Stimulated activated CD8-positive, alpha-beta memory T cell treated with anti-CD3 and anti-CD28 coated beads, Interleukin-2, amount 100 ng/mL, for 48 hours (primary cell): ENCODE measurements at regions not wholly inside any gene's neighbourhood (a gene's known extent, or its start where the extent isn't known, plus 50 kb on each side); places are given as distances from the start of the nearest gene placed in this dataset.
"Not testable (repeated sequence)": the region's sequence is repeated elsewhere in the genome, so short reads cannot be mapped to it uniquely, and the experiment has no call there.

Experiments used
- DNase-seq, 2 donors: peaks; one replicate each; pipeline ENCODE4 v3.0.0-alpha.2; 2020; ENCODE audit warnings: low read depth in 2 of 2

GRCh38 chr2:58398406-58398805 lies 157.3 kb upstream of the FANCL start:
- DNase-seq = no peak

GRCh38 chr2:58387701-58388100 lies 146.6 kb upstream of the FANCL start:
- no peak for DNase-seq

DNA sequence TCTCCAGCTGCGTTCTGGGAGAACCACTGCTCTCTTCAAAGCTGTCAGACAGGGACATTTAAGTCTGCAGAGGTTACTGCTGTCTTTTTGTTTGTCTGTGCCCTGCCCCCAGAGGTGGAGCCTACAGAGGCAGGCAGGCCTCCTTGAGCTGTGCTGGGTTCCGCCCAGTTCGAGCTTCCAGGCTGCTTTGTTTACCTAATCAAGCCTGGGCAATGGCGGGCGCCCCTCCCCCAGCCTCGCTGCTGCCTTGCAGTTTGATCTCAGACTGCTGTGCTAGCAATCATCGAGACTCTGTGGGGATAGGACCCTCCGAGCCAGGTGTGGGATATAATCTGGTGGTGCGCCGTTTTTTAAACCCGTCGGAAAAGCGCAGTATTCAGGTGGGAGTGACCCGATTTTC lies 145.8 kb upstream of the FANCL start:
- DNase-seq = not testable (repeated sequence)

GRCh38 chr2:58378152-58378551 lies 137.0 kb upstream of the FANCL start:
- DNase-seq = no peak

- no peak for DNase-seq
Observed at GRCh38 chr2:58377181-58377580, 136.1 kb upstream of the FANCL start.

DNA sequence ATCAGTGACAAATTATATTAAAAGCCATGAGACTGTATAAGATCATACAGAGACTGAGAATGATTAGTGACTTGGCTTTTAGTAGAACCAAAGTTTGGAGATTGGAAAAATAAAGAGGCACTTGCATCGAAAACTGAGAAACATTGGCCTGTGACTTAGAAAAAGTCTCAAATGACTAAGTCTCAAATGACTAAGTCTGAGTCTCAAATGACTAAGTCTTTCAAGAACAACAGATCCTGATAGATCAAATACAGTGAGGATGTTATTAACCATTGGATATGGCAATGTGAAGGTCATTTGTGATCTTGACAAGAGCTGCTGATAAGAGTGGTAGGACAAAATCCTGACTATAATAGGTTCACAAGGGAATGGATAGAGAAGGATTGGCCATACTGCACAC lies 135.5 kb upstream of the FANCL start:
- DNase-seq = no peak

DNA sequence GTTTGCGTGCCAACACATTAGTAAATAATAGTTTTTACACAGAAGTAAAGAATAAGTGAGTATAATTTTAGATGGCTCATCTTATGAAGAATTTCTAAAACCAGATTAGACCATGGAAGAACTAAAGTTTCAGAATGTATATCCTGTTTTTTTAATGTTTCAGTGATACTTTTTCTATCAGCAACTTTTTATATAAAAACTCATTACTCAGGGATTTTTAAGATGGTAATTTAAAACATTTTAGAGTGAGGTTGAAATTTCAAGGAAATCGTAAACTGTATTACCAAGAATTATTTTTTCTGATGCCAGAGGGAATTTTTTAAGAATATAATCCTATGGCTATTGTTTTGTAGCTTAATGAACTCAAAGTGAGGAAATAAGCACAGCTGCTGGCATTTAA lies 128.5 kb upstream of the FANCL start:
- DNase-seq = no peak

- DNase-seq = no peak
Observed at GRCh38 chr2:58364098-58364497, 123.0 kb upstream of the FANCL start.

DNA sequence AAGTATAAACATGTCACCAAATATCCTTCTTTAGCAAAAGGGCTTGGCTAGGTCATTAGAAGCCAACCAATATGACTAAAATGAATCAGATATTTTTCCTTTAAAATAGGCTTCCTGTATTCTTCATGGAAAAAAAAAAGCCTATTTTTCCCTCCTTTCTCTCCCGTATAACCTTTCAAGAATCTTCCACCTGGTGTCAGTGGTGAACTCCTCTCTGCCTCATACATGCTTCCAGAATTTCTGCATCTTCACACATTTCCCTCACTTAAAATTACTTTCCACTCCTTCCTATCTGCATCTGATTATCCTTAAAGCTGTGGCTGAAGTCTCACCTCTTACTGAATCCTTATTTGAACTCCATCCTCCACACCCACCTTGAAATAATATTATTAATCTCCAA lies 116.9 kb upstream of the FANCL start:
- DNase-seq = no peak

DNA sequence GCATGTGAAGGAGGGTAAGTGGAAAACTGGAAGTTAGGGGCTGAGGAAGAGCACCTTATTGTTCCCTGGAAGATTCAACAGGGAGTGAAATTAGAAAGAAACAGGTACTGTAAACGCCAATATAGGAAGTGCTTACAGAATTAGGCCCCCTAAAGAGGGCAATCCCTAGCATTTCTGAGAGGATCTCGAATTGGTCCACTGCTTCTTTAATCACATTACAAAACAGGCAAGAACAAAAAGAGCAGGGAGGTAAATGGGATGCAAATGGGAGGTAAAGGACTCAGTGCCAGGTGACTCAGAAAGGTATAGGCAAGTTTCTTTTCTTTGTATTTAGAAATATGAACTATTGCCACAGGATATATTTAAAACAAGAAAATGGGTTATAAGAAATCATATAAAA lies 116.4 kb upstream of the FANCL start:
- DNase-seq = no peak

DNA sequence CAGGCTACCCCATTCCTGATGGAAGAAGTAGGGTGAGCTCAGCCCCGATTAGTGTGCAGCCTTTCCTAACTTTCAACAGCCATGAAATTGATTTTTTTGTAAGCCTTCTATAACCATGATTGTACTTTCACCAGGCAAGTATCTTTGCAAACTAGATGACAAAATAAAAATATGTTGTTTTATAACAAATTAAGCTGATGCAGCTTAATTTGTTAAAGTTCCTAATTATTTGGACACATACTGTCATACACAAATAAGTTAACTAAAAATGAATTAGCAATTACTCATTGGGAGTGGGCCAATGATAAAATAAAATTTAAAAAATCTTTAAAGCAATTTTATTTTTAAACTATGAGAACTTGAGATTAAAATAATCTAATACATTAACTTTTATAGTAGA lies 113.1 kb upstream of the FANCL start:
- DNase-seq = no peak

DNA sequence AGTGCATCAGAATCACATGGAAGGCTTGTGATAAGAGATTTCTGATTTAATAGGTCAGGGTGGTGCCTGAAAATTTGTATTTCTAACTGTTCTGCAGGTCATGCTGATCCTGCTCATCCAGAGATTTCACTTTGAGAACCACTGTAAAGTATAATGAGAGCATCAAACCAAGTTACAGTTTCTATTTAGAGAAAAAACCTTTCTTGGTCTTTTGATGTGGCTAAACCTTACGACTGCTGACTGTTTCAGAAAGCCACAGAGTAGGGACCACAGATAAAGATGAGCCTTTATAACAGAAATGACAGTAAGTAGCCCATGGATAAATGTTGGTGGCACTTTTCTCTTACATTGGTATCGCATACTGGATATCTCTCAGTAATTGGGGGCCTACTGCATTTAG lies 109.4 kb upstream of the FANCL start:
- DNase-seq = no peak

DNA sequence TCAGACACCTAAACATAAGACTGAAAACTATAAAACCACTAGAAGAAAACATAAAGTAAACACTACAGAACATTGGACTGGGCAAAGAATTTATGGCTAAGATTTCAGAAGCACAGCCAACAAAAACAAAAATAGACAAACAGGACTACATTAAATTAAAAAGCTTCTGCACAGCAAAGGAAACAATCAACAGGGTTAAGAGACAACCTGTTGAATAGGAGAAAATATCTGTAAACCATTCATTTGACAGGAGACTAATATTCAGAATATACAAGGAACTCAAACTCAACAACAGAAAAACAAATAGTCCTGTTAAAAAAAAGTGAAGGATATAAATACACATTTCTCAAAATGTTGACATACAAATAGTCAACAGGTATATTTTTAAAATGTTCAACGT lies 106.7 kb upstream of the FANCL start:
- DNase-seq = no peak

DNA sequence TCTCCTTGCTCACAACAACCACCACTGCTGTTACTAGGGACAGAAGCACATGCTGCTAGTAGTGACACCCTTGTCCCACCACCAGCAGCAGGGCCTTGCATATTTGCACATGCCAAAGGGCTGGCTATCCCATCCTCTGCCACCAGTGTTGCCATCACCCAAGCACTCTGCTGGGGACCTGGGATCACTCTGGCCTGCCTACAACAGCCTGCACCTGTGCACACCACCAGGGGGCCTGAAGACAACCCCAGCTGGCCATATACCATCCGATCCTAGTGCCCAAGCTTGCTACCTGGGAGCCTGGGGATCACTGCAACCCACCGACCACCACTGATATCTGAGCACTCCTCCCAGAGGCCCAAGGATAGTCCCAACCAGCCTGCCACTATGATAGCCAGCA lies 99.9 kb upstream of the FANCL start:
- no peak for DNase-seq

GRCh38 chr2:58339548-58340243 lies 98.6 kb upstream of the FANCL start:
- no peak for DNase-seq

- no peak for DNase-seq
Observed at GRCh38 chr2:58336416-58336815, 95.3 kb upstream of the FANCL start.

DNA sequence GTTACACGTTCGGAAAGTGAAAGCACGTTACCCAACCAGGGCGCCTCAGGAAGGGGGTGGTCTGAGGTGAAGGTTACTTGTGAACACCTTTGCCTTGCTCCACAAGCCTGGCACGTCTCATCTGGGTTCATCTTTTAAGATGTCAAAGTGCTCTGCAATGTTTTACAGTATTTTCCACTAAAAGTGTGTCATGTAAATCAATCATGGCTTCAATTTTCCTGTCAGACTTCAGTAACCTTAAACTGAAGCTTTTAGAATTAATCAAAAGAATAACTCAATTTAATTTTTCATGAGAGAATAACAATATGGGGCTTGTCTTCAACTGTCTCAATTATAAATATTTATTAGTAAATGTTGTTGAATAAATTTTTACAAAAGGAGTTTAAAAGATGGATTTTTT lies 93.3 kb upstream of the FANCL start:
- no peak for DNase-seq

- not testable (repeated sequence) for DNase-seq
Observed at GRCh38 chr2:58325296-58325895, 84.3 kb upstream of the FANCL start.

GRCh38 chr2:58319481-58319880 lies 78.4 kb upstream of the FANCL start:
- no peak for DNase-seq

- DNase-seq = not testable (repeated sequence)
Observed at GRCh38 chr2:58318949-58319348, 77.8 kb upstream of the FANCL start.

- no peak for DNase-seq
Observed at GRCh38 chr2:58313926-58314325, 72.8 kb upstream of the FANCL start.

DNA sequence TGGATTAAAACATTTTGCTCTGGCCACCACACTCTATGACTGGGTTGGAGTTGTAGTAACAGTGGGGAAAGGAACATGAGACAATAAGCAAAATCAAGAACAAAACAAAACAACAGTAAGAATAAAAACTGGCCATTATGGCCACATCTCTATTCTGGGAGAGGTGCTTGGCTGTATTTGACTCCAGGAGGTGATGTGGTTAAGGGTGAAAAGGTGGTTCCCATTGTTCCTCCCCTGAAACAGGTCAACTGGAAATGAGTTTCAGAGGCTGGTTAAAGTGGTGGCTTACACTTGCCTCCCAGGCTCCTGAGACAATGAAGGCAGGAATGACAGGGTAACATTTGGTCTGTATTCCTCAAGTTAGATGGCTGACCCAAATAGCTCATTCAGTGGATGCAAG lies 67.3 kb upstream of the FANCL start:
- no peak for DNase-seq

GRCh38 chr2:58304843-58305242 lies 63.7 kb upstream of the FANCL start:
- no peak for DNase-seq

DNA sequence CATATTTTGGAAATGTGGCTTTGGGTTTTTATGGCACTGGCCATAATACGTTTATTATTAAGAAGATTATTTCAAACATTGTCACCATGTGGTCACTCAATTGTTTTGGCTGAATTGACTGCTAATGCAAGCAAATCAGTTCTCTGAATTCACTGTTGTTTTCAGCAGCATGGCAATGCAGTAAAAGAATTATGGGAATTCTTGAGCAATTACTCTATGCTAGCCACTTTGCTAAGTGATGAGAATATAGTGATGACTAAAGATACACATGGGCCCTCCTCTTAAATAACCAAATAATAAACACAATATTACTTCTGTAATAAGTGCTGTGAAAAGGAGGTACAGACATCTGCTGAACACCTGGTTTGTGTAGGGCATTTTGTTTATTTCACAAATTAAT lies 58.0 kb upstream of the FANCL start:
- DNase-seq = no peak
